HEK293T (cell line): ENCODE measurements at regions not wholly inside any gene's neighbourhood (a gene's known extent, or its start where the extent isn't known, plus 50 kb on each side); places are given as distances from the start of the nearest gene placed in this dataset.

Source experiments
- CTCF ChIA-PET: fragments of 350-600 bp; formaldehyde crosslinking; extraction: SDS; loops from one replicate; lab custom pipeline; 2021; ENCODE audit warnings: antibody characterized with exemption, inconsistent platforms; lab: Yijun Ruan, JAX
- POLR2A ChIA-PET: fragments of 350-600 bp; formaldehyde crosslinking; extraction: SDS; loops from one replicate; lab custom pipeline; 2020; ENCODE audit warnings: antibody characterized with exemption, inconsistent platforms; lab: Yijun Ruan, JAX
- DNase-seq: peaks from one replicate; pipeline ENCODE4 v3.0.0; 2012; ENCODE audit warnings: mixed read lengths; ENCODE audit errors: extremely low spot score
- ARNT ChIP-seq: fragments of 450-650 bp; IDR thresholded peaks from 2 replicates; pipeline ENCODE4 v1.6.1; 2017; ENCODE audit warnings: mild to moderate bottlenecking
- BHLHE40 ChIP-seq: fragments of 450-650 bp; IDR thresholded peaks from 2 replicates; pipeline ENCODE4 v1.6.1; 2016; ENCODE audit warnings: mild to moderate bottlenecking, moderate library complexity, borderline replicate concordance
- CTBP1 ChIP-seq: fragments of 450-650 bp; IDR thresholded peaks from 2 replicates; pipeline ENCODE4 v1.6.1; 2016; ENCODE audit warnings: borderline replicate concordance
- ELF4 ChIP-seq: fragments of 450-650 bp; IDR thresholded peaks from 2 replicates; pipeline ENCODE4 v1.6.1; 2017; ENCODE audit warnings: antibody characterized with exemption
- FOXA1 ChIP-seq: fragments of 450-650 bp; IDR thresholded peaks from 2 replicates; pipeline ENCODE4 v1.6.1; 2016; ENCODE audit warnings: mild to moderate bottlenecking
- FOXK2 ChIP-seq: fragments of 450-650 bp; IDR thresholded peaks from 2 replicates; pipeline ENCODE4 v1.6.1; 2016; ENCODE audit warnings: mild to moderate bottlenecking
- FOXM1 ChIP-seq: fragments of 450-650 bp; IDR thresholded peaks from 2 replicates; pipeline ENCODE4 v1.6.1; 2017; ENCODE audit warnings: mild to moderate bottlenecking, borderline replicate concordance
- HDGF ChIP-seq: fragments of 450-650 bp; IDR thresholded peaks from 2 replicates; pipeline ENCODE4 v1.6.1; 2017; ENCODE audit warnings: antibody characterized with exemption, borderline replicate concordance
- L3MBTL2 ChIP-seq: fragments of 450-650 bp; conservative IDR thresholded peaks from 2 replicates; pipeline ENCODE4 v1.6.1; 2016; ENCODE audit warnings: mild to moderate bottlenecking
- LEF1 ChIP-seq: fragments of 450-650 bp; IDR thresholded peaks from 2 replicates; pipeline ENCODE4 v1.6.1; 2017; ENCODE audit warnings: mild to moderate bottlenecking, borderline replicate concordance
- NFRKB ChIP-seq: fragments of 450-650 bp; IDR thresholded peaks from 2 replicates; pipeline ENCODE4 v1.6.1; 2016; ENCODE audit warnings: mild to moderate bottlenecking, moderate library complexity
- SP1 ChIP-seq: fragments of 450-650 bp; IDR thresholded peaks from 2 replicates; pipeline ENCODE4 v1.6.1; 2017
- SUZ12 ChIP-seq: fragments of 450-650 bp; IDR thresholded peaks from 2 replicates; pipeline ENCODE4 v1.6.1; 2016; ENCODE audit warnings: mild to moderate bottlenecking
- TARDBP ChIP-seq: fragments of 450-650 bp; IDR thresholded peaks from 2 replicates; pipeline ENCODE4 v1.6.1; 2016
- ZNF384 ChIP-seq: fragments of 450-650 bp; IDR thresholded peaks from 2 replicates; pipeline ENCODE4 v1.6.1; 2016
- TF ChIP-seq, protein P1 (sequence below): fragments of 450-650 bp; IDR thresholded peaks from 2 replicates; pipeline ENCODE4 v1.6.1; 2016

- DNase-seq: no peak
- ChIA-PET CTCF (no interaction called here), POLR2A (no interaction called here)
- TF ChIP-seq BHLHE40: no peak
- TF ChIP-seq LEF1: no peak
- TF ChIP-seq SP1: no peak
- TF ChIP-seq SUZ12: no peak
- no peak for TF ChIP-seq NFRKB
- no peak for TF ChIP-seq ELF4
- no peak for TF ChIP-seq HDGF
- no peak for TF ChIP-seq ZNF384
- TF ChIP-seq L3MBTL2: no peak
- TF ChIP-seq ARNT: no peak
- TF ChIP-seq FOXM1: no peak
- no peak for TF ChIP-seq FOXK2
- TF ChIP-seq CTBP1: no peak
Measured at GRCh38 chr2:204292439-204292838, 252.8 kb upstream of the PARD3B start.

DNA sequence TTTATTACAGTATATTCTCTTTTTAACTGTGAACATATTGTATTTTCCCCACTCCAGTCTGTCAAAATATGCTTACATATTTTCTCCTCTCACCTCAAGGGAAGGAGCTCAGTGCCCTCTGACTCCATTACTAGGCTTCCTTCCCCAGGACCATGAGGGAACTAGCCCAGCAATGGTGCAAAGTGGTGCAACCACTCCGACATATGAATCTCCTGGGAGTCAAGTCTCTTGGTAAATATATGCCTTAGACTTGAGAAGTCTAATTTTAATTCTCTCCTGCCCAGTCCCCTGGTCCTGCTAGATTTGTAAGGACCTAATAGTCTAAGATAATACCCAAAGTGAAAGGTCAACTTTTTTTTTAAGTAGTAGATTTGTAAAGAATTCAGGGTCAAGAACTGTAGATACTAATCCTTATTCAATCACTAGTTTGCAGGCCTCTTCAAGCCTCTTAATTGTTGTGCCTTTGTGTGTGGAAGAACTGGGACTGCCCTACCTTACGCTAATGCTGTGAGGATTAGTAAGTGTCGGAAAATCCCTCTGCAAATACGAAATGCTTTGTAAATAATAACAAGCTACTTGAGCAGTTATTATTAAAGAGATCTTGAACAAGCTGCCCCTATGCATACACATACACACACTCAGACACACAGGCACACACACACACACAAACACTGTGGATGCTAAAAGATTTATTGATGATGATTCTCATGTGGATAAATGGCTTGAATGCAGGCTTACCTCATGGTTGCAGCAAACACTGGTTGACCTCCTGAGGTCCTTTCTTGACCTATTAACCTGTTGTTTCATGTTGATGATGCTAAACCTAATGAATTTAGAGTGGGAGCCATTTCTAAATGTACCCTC is 251.2 kb upstream of the PARD3B start:
- DNase-seq: no peak
- no peak for TF ChIP-seq FOXM1
- TF ChIP-seq, protein P1, sequence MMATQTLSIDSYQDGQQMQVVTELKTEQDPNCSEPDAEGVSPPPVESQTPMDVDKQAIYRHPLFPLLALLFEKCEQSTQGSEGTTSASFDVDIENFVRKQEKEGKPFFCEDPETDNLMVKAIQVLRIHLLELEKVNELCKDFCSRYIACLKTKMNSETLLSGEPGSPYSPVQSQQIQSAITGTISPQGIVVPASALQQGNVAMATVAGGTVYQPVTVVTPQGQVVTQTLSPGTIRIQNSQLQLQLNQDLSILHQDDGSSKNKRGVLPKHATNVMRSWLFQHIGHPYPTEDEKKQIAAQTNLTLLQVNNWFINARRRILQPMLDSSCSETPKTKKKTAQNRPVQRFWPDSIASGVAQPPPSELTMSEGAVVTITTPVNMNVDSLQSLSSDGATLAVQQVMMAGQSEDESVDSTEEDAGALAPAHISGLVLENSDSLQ: no peak
- TF ChIP-seq BHLHE40: no peak
- no peak for TF ChIP-seq TARDBP
- no peak for TF ChIP-seq ARNT
- no peak for TF ChIP-seq SP1
- TF ChIP-seq NFRKB: no peak
- no peak for TF ChIP-seq CTBP1
- no peak for TF ChIP-seq HDGF
- TF ChIP-seq SUZ12: no peak
- TF ChIP-seq L3MBTL2: no peak
- no peak for TF ChIP-seq FOXA1
- TF ChIP-seq ELF4: no peak
- TF ChIP-seq FOXK2: no peak
- CTCF ChIA-PET: no interaction called here
- POLR2A ChIA-PET: no interaction called here

- ChIA-PET POLR2A (no interaction called here), CTCF (interaction anchor here (0.5 kb wide), 1 partner anchor 637 kb away, joined by 4 read pairs; no protein-coding TSS in a partner anchor)
- no peak for TF ChIP-seq ARNT
- TF ChIP-seq ELF4: no peak
- no peak for TF ChIP-seq ZNF384
- TF ChIP-seq NFRKB: no peak
- no peak for TF ChIP-seq FOXK2
- no peak for TF ChIP-seq HDGF
- no peak for TF ChIP-seq SUZ12
- DNase-seq: no peak
Measured at GRCh38 chr2:204298404-204298803, 246.9 kb upstream of the PARD3B start.

DNA sequence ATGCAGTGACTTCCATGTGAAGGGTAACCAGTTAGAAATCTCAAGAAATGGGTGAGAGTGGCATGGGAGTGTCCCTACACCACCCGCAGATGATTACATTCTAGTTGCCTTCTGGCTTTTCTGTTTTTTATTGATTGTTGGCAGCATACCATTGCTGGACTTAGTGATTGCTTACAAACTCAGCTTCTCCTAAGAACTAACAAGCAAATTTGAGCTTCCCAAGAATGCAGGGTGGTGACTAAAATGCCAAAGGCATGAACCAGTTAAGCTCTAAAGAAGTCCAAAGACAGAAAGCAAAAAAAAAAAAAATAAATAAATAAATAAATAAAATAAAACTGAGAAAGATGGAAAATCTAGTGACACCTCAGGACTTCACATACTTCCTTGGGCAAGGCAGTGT is 245.5 kb upstream of the PARD3B start:
- CTCF ChIA-PET: no interaction called here
- DNase-seq: no peak
- POLR2A ChIA-PET: no interaction called here
- TF ChIP-seq, protein P1: no peak
- TF ChIP-seq SUZ12 (no peak), LEF1 (no peak), FOXA1 (no peak), HDGF (no peak), FOXK2 (no peak), TARDBP (no peak), NFRKB (no peak), L3MBTL2 (no peak)

GRCh38 chr2:204306667-204307066 is 238.6 kb upstream of the PARD3B start:
- no peak for TF ChIP-seq L3MBTL2
- TF ChIP-seq TARDBP: no peak
- TF ChIP-seq ZNF384: no peak
- TF ChIP-seq SP1: no peak
- TF ChIP-seq FOXA1: no peak
- no peak for TF ChIP-seq FOXK2
- no peak for TF ChIP-seq ELF4
- no peak for TF ChIP-seq SUZ12
- TF ChIP-seq NFRKB: no peak
- TF ChIP-seq FOXM1: no peak
- TF ChIP-seq ARNT: no peak
- no peak for TF ChIP-seq LEF1
- TF ChIP-seq, protein P1: no peak
- no peak for TF ChIP-seq HDGF
- TF ChIP-seq CTBP1: no peak
- TF ChIP-seq BHLHE40: no peak
- ChIA-PET CTCF (no interaction called here), POLR2A (no interaction called here)
- DNase-seq: no peak

DNA sequence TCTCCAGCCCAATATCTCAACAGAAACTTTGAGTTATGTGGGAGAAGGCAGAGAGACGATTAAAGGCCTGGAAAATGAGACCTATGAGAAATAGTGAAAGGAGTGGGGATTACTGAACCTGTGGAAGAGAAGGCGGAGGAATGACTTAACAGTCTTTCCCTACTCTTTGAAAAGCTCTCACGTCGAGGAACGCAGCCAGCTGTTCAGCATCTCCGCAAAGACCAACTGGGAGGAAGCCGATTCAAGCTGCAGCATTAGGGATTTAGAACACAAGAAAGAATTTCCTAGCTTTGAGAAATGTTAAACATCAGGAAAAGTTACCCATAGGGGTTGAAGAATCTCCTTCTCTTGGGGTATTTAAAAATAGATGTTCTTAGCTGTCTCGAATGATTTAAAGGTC is 233.2 kb upstream of the PARD3B start:
- no peak for DNase-seq
- POLR2A ChIA-PET: no interaction called here
- CTCF ChIA-PET: no interaction called here
- no peak for TF ChIP-seq SP1
- no peak for TF ChIP-seq FOXM1
- no peak for TF ChIP-seq ELF4
- TF ChIP-seq TARDBP: no peak
- TF ChIP-seq, protein P1: no peak
- TF ChIP-seq NFRKB: no peak
- TF ChIP-seq BHLHE40: no peak
- TF ChIP-seq LEF1: no peak
- no peak for TF ChIP-seq ARNT
- no peak for TF ChIP-seq L3MBTL2
